C1 segment of cervical spinal cord (tissue), 14 donors: ENCODE measurements at regions not wholly inside any gene's neighbourhood (a gene's known extent, or its start where the extent isn't known, plus 50 kb on each side); places are given as distances from the start of the nearest gene placed in this dataset.
"Not testable (repeated sequence)": the region's sequence is repeated elsewhere in the genome, so short reads cannot be mapped to it uniquely, and the experiment has no call there.

ENCODE experiments used
- DNase-seq, 14 donors: peaks; one replicate each; lab custom pipeline; 2025; lab: John Stamatoyannopoulos, UW

- DNase-seq, result no peak
Observed at GRCh38 chr6:122258839-122259238, 140.6 kb upstream of the HSF2 start.

- DNase-seq, result no peak
Observed at GRCh38 chr6:122264557-122264956, 134.9 kb upstream of the HSF2 start.

- no peak for DNase-seq
Observed at GRCh38 chr6:122265755-122266154, 133.7 kb upstream of the HSF2 start.

- no peak for DNase-seq
Observed at GRCh38 chr6:122268394-122268793, 131.1 kb upstream of the HSF2 start.

GRCh38 chr6:122276637-122277036 lies 122.8 kb upstream of the HSF2 start:
- DNase-seq, result no peak

- not testable (repeated sequence) for DNase-seq
Observed at GRCh38 chr6:122280105-122281021, 119.1 kb upstream of the HSF2 start.

- no peak for DNase-seq
Observed at GRCh38 chr6:122283884-122284283, 115.6 kb upstream of the HSF2 start.

- DNase-seq, result no peak
Observed at GRCh38 chr6:122284848-122285247, 114.6 kb upstream of the HSF2 start.

GRCh38 chr6:122285292-122285913 lies 114.0 kb upstream of the HSF2 start:
- DNase-seq, result no peak

GRCh38 chr6:122286512-122286911 lies 112.9 kb upstream of the HSF2 start:
- no peak for DNase-seq

GRCh38 chr6:122289762-122290539 lies 109.5 kb upstream of the HSF2 start:
- peak in 2 of 14 donors; percentile 1 for DNase-seq

- DNase-seq, result no peak
Observed at GRCh38 chr6:122297010-122297409, 102.4 kb upstream of the HSF2 start.

GRCh38 chr6:122302067-122302466 lies 97.4 kb upstream of the HSF2 start:
- DNase-seq, result no peak

- no peak for DNase-seq
Observed at GRCh38 chr6:122307577-122307976, 91.9 kb upstream of the HSF2 start.

GRCh38 chr6:122308074-122308473 lies 91.4 kb upstream of the HSF2 start:
- no peak for DNase-seq

GRCh38 chr6:122315842-122316241 lies 83.6 kb upstream of the HSF2 start:
- no peak for DNase-seq

- no peak for DNase-seq
Observed at GRCh38 chr6:122322824-122323223, 76.6 kb upstream of the HSF2 start.

GRCh38 chr6:122323361-122323760 lies 76.1 kb upstream of the HSF2 start:
- DNase-seq, result no peak

GRCh38 chr6:122330315-122330714 lies 69.1 kb upstream of the HSF2 start:
- DNase-seq, result no peak

- DNase-seq, result no peak
Observed at GRCh38 chr6:122337645-122338044, 61.8 kb upstream of the HSF2 start.

- no peak for DNase-seq
Observed at GRCh38 chr6:122339661-122340060, 59.8 kb upstream of the HSF2 start.

GRCh38 chr6:122347280-122347679 lies 52.2 kb upstream of the HSF2 start:
- no peak for DNase-seq
